OCI-LY7 (cell line): ENCODE measurements at regions not wholly inside any gene's neighbourhood (a gene's known extent, or its start where the extent isn't known, plus 50 kb on each side); places are given as distances from the start of the nearest gene placed in this dataset.

ENCODE experiments used
- BruUV-seq: library from RNA; stranded (reverse); fragments of 400-500 nt; replicated peaks from 2 replicates; lab custom pipeline; 2021; lab: Mats Ljungman, UMichigan
- CTCF ChIA-PET: fragments of 300-600 bp; sonication (Branson Sonifier 250); formaldehyde crosslinking; loops from one replicate; lab custom pipeline; 2022; ENCODE audit warnings: antibody characterized with exemption; ENCODE audit not compliant: unreplicated experiment; lab: Charles Lee
- POLR2A ChIA-PET: fragments of 300-600 bp; sonication (Branson Sonifier 250); formaldehyde crosslinking; loops from one replicate; lab custom pipeline; 2022; ENCODE audit warnings: antibody characterized with exemption; lab: Charles Lee
- DNase-seq: peaks from one replicate; pipeline ENCODE4 v3.0.0-alpha.2; 2015; ENCODE audit warnings: low spot score
- H2AFZ ChIP-seq: fragments of 200-600 bp; sonication (generic), shearing (Covaris generic); 2 replicates; pipeline ENCODE4 v1.6.1; 2014; ENCODE audit warnings: mild to moderate bottlenecking, antibody characterized with exemption, low read length, moderate library complexity
- H3K27ac ChIP-seq: fragments of 200-600 bp; sonication (generic); 2 replicates; pipeline ENCODE4 v1.5.1; 2014; ENCODE audit warnings: mixed run types, low read depth, mild to moderate bottlenecking, moderate library complexity, low read length, inconsistent platforms; ENCODE audit not compliant: poor library complexity, severe bottlenecking
- H3K36me3 ChIP-seq: fragments of 200-600 bp; sonication (generic); 2 replicates; pipeline ENCODE4 v1.6.1; 2014; ENCODE audit warnings: mild to moderate bottlenecking, antibody characterized with exemption, low read length, moderate library complexity, mixed read lengths; ENCODE audit not compliant: insufficient read depth
- H3K4me1 ChIP-seq: fragments of 200-600 bp; sonication (generic); 2 replicates; pipeline ENCODE4 v1.5.1; 2014; ENCODE audit warnings: mild to moderate bottlenecking, low read length; ENCODE audit not compliant: insufficient read depth, poor library complexity, severe bottlenecking
- H3K4me2 ChIP-seq: fragments of 200-600 bp; sonication (generic); 2 replicates; pipeline ENCODE4 v1.6.1; 2014; ENCODE audit warnings: mild to moderate bottlenecking, low read length
- H3K4me3 ChIP-seq: fragments of 200-600 bp; sonication (generic); 2 replicates; pipeline ENCODE4 v1.5.1; 2014; ENCODE audit warnings: mild to moderate bottlenecking, low read depth, low read length; ENCODE audit not compliant: poor library complexity, severe bottlenecking
- H3K79me2 ChIP-seq: fragments of 200-600 bp; sonication (generic); 2 replicates; pipeline ENCODE4 v1.6.1; 2016; ENCODE audit warnings: low read depth, mild to moderate bottlenecking, low read length, moderate library complexity, mixed read lengths; ENCODE audit not compliant: insufficient read depth
- H3K9me2 ChIP-seq: fragments of 200-600 bp; sonication (generic); 2 replicates; pipeline ENCODE4 v1.6.1; 2016; ENCODE audit warnings: mild to moderate bottlenecking, low read length, mixed read lengths; ENCODE audit not compliant: insufficient read depth
- H3K9me3 ChIP-seq: fragments of 200-600 bp; sonication (generic); 2 replicates; pipeline ENCODE4 v1.6.1; 2014; ENCODE audit warnings: mild to moderate bottlenecking, mixed run types, low read length, mixed read lengths
- H4K20me1 ChIP-seq: fragments of 200-600 bp; sonication (generic); 2 replicates; pipeline ENCODE4 v1.6.1; 2014; ENCODE audit warnings: mild to moderate bottlenecking, antibody characterized with exemption, low read length, moderate library complexity, mixed read lengths; ENCODE audit not compliant: insufficient read depth
- CTCF ChIP-seq: fragments of 200-600 bp; sonication (generic); conservative IDR thresholded peaks from 2 replicates; pipeline ENCODE4 v1.5.1; 2014; ENCODE audit warnings: mild to moderate bottlenecking, antibody characterized with exemption, low read length, moderate library complexity, mixed read lengths
- EZH2phosphoT487 ChIP-seq: fragments of 200-600 bp; sonication (generic); IDR thresholded peaks from 2 replicates; pipeline ENCODE4 v1.6.1; 2018; ENCODE audit warnings: low read depth, borderline replicate concordance, mild to moderate bottlenecking, mixed run types, antibody characterized with exemption, low read length, moderate library complexity, mixed read lengths
- intact Hi-C: fragments of 100-400 bp; cut with micrococcal nuclease; formaldehyde crosslinking; loops from one replicate; pipeline ENCODE4 v1.10.0; 2022; ENCODE audit not compliant: unreplicated experiment

GRCh38 chr12:84075991-84076390 lies 836.6 kb downstream of the SLC6A15 start:
- no peak overlapping the region for H3K4me3 ChIP-seq
- H4K20me1 ChIP-seq = no peaks in the 10 kb centered on the region
- TF ChIP-seq CTCF (no peak), EZH2phosphoT487 (no peak)
- DNase-seq = no peak
- H2AFZ ChIP-seq = no peak overlapping the region
- H3K27ac ChIP-seq = no peak overlapping the region
- ChIA-PET POLR2A (no interaction called here), CTCF (no interaction called here)
- no peaks in the 10 kb centered on the region for H3K9me2 ChIP-seq
- no peaks in the 10 kb centered on the region for H3K4me1 ChIP-seq
- H3K79me2 ChIP-seq = no peaks in the 10 kb centered on the region
- H3K36me3 ChIP-seq = no peaks in the 10 kb centered on the region
- no peaks in the 10 kb centered on the region for H3K9me3 ChIP-seq
- BruUV-seq = no TSS peak
- intact Hi-C loops = no loop called here
- H3K4me2 ChIP-seq = no peak overlapping the region

- H2AFZ ChIP-seq = no peak overlapping the region
- H3K27ac ChIP-seq = no peak overlapping the region
- CTCF ChIA-PET = no interaction called here
- no peaks in the 10 kb centered on the region for H4K20me1 ChIP-seq
- no peaks in the 10 kb centered on the region for H3K79me2 ChIP-seq
- no peak for DNase-seq
- no TSS peak for BruUV-seq
- intact Hi-C loops = no loop called here
- H3K9me2 ChIP-seq = no peaks in the 10 kb centered on the region
- no peaks in the 10 kb centered on the region for H3K9me3 ChIP-seq
- TF ChIP-seq CTCF (no peak), EZH2phosphoT487 (no peak)
- H3K4me2 ChIP-seq = no peak overlapping the region
- no peaks in the 10 kb centered on the region for H3K4me1 ChIP-seq
- no peak overlapping the region for H3K4me3 ChIP-seq
- no peaks in the 10 kb centered on the region for H3K36me3 ChIP-seq
- POLR2A ChIA-PET = no interaction called here
Observed at GRCh38 chr12:84073401-84073800, 839.2 kb downstream of the SLC6A15 start.

GRCh38 chr12:84072961-84073360 lies 839.6 kb downstream of the SLC6A15 start:
- no peak for TF ChIP-seq EZH2phosphoT487
- TF ChIP-seq CTCF = no peak
- BruUV-seq = no TSS peak
- Histone ChIP-seq H4K20me1 (no peaks in the 10 kb centered on the region), H3K4me3 (no peak overlapping the region), H2AFZ (no peak overlapping the region), H3K4me1 (no peaks in the 10 kb centered on the region), H3K9me2 (no peaks in the 10 kb centered on the region), H3K9me3 (no peaks in the 10 kb centered on the region), H3K79me2 (no peaks in the 10 kb centered on the region), H3K27ac (no peak overlapping the region), H3K4me2 (no peak overlapping the region), H3K36me3 (no peaks in the 10 kb centered on the region)
- ChIA-PET POLR2A (no interaction called here), CTCF (no interaction called here)
- no peak for DNase-seq
- intact Hi-C loops = no loop called here
